Activated B cell treated with CpG ODN at 0.5 μM for 24 hours (primary cell): ENCODE measurements at regions not wholly inside any gene's neighbourhood (a gene's known extent, or its start where the extent isn't known, plus 50 kb on each side); places are given as distances from the start of the nearest gene placed in this dataset.
"Not testable (repeated sequence)": the region's sequence is repeated elsewhere in the genome, so short reads cannot be mapped to it uniquely, and the experiment has no call there.

Experiments used
- ATAC-seq: fragments of 200-7000 bp; cut with Tn5 transposase; one replicate; pipeline ENCODE4 v1.10.0; 2021; ENCODE audit warnings: low read depth, mild to moderate bottlenecking, moderate library complexity
- CTCF ChIA-PET: fragments of 350-600 bp; sonication (Branson Sonifier 250); formaldehyde crosslinking; loops from one replicate; lab custom pipeline; 2021; ENCODE audit warnings: antibody characterized with exemption; lab: Charles Lee
- POLR2A ChIA-PET: fragments of 350-600 bp; sonication (Branson Sonifier 250); formaldehyde crosslinking; loops from one replicate; lab custom pipeline; 2021; ENCODE audit warnings: antibody characterized with exemption; lab: Charles Lee
- DNase-seq: peaks from one replicate; pipeline ENCODE4 v3.0.0; 2022
- H3K27ac Mint-ChIP-seq: one replicate; pipeline ENCODE4 v1.8.0; 2020; ENCODE audit warnings: mixed read lengths
- H3K27me3 Mint-ChIP-seq: one replicate; pipeline ENCODE4 v1.8.0; 2021; ENCODE audit warnings: mixed read lengths
- H3K36me3 Mint-ChIP-seq: one replicate; pipeline ENCODE4 v1.8.0; 2021; ENCODE audit warnings: low read depth, mixed read lengths
- H3K4me1 Mint-ChIP-seq: one replicate; pipeline ENCODE4 v1.8.0; 2021; ENCODE audit warnings: mixed read lengths
- H3K4me3 Mint-ChIP-seq: one replicate; pipeline ENCODE4 v1.8.0; 2020; ENCODE audit warnings: mild to moderate bottlenecking, mixed read lengths
- H3K9me3 Mint-ChIP-seq: one replicate; pipeline ENCODE4 v1.8.0; 2020; ENCODE audit warnings: mixed read lengths
- CTCF ChIP-seq: fragments of 200-600 bp; IDR thresholded peaks from one replicate; pipeline ENCODE4 v1.8.0; 2022; ENCODE audit warnings: antibody characterized with exemption, mild to moderate bottlenecking
- intact Hi-C: fragments of 100-400 bp; cut with micrococcal nuclease; formaldehyde crosslinking; loops from one replicate; pipeline ENCODE4 v1.15.1; 2024

DNA sequence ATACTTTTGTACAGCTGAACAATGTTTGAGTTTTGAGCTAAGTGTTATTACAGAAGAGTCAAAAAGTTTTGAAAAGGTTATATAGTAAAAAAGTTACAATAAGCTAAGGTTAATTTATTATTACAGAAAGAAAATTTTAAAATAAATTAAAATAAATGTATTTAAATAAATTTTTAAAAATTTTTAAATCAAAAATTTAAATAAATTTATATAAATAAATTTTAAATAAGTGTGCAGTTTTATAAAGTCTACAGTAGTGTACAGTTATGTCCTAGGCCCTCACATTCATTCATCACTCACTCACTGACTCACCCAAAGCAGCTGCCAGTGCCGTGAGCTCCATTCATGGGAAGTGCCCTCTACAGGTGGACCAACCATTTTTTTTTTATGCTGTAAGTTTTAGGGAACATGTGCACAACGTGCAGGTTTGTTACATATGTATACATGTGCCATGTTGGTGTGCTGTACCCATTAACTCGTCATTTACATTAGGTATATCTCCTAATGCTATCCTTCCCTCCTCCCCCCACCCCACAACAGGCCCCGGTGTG lies 462.9 kb upstream of the ZMIZ1 start:
- no peak overlapping the region for H3K4me3 Mint-ChIP-seq
- POLR2A ChIA-PET, result no interaction called here
- CTCF ChIA-PET, result no interaction called here
- H3K4me1 Mint-ChIP-seq, result no peaks in the 10 kb centered on the region
- DNase-seq (no peak), ATAC-seq (no peak)
- peaks cover 12% of the 10 kb centered on the region for H3K9me3 Mint-ChIP-seq
- no peak for TF ChIP-seq CTCF
- no peak overlapping the region for H3K27ac Mint-ChIP-seq
- H3K27me3 Mint-ChIP-seq, result peaks cover 3% of the 10 kb centered on the region
- H3K36me3 Mint-ChIP-seq, result no peaks in the 10 kb centered on the region
- intact Hi-C loops, result no loop called here

GRCh38 chr10:78606766-78607165 lies 462.0 kb upstream of the ZMIZ1 start:
- CTCF ChIA-PET, H3K4me1 Mint-ChIP-seq, H3K27ac Mint-ChIP-seq, intact Hi-C loops, DNase-seq, ATAC-seq, H3K36me3 Mint-ChIP-seq, H3K27me3 Mint-ChIP-seq, POLR2A ChIA-PET, H3K4me3 Mint-ChIP-seq: not testable (repeated sequence)
- H3K9me3 Mint-ChIP-seq, result peaks cover 12% of the 10 kb centered on the region

GRCh38 chr10:78609976-78610375 lies 458.8 kb upstream of the ZMIZ1 start:
- Mint-ChIP-seq H3K27me3 (peaks cover 13% of the 10 kb centered on the region), H3K27ac (no peak overlapping the region), H3K4me3 (no peak overlapping the region), H3K36me3 (no peaks in the 10 kb centered on the region), H3K9me3 (peaks cover 12% of the 10 kb centered on the region), H3K4me1 (no peaks in the 10 kb centered on the region)
- ATAC-seq (no peak), DNase-seq (no peak)
- intact Hi-C loops, result no loop called here
- POLR2A ChIA-PET, result no interaction called here
- TF ChIP-seq CTCF, result no peak
- CTCF ChIA-PET, result no interaction called here

- TF ChIP-seq CTCF, result no peak
- Mint-ChIP-seq H3K27ac (no peak overlapping the region), H3K4me3 (no peak overlapping the region), H3K9me3 (peaks cover 12% of the 10 kb centered on the region), H3K27me3 (peaks cover 17% of the 10 kb centered on the region), H3K4me1 (no peaks in the 10 kb centered on the region), H3K36me3 (no peaks in the 10 kb centered on the region)
- ChIA-PET POLR2A (no interaction called here), CTCF (no interaction called here)
- DNase-seq (no peak), ATAC-seq (no peak)
- intact Hi-C loops, result no loop called here
Observed at GRCh38 chr10:78613132-78613531, 455.6 kb upstream of the ZMIZ1 start.

GRCh38 chr10:78614267-78614666 lies 454.5 kb upstream of the ZMIZ1 start:
- DNase-seq, result no peak
- intact Hi-C loops, result no loop called here
- no peak overlapping the region for H3K4me3 Mint-ChIP-seq
- no peak overlapping the region for H3K27ac Mint-ChIP-seq
- no peaks in the 10 kb centered on the region for H3K36me3 Mint-ChIP-seq
- H3K4me1 Mint-ChIP-seq, result no peaks in the 10 kb centered on the region
- TF ChIP-seq CTCF, result no peak
- H3K9me3 Mint-ChIP-seq, result peaks cover 8% of the 10 kb centered on the region
- peaks cover 17% of the 10 kb centered on the region for H3K27me3 Mint-ChIP-seq
- ATAC-seq, result no peak
- ChIA-PET POLR2A (no interaction called here), CTCF (no interaction called here)

DNA sequence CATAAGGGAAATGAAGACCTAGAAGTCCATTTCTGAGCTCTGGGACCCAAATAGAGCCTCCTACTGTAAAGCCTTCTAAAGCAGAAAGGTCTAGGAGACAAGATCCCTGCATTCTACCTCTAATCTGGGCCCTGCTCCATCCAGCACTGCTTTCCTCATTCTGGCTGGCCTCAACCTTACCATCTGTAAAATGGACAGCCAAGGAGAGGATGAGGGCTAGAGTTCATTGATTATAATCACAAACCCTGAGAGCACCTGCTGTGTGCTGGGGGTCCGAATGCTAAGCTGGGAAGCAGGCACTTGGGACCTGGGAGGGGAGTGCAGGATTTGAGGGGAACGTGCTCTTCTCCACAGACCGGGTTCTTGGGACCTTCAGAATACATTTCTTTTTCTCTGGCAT lies 454.0 kb upstream of the ZMIZ1 start:
- DNase-seq, result no peak
- no peak for TF ChIP-seq CTCF
- Mint-ChIP-seq H3K4me1 (no peaks in the 10 kb centered on the region), H3K27me3 (peaks cover 17% of the 10 kb centered on the region), H3K36me3 (no peaks in the 10 kb centered on the region), H3K4me3 (no peak overlapping the region), H3K27ac (no peak overlapping the region), H3K9me3 (peaks cover 7% of the 10 kb centered on the region)
- ATAC-seq, result no peak
- POLR2A ChIA-PET, result no interaction called here
- CTCF ChIA-PET, result no interaction called here
- intact Hi-C loops, result no loop called here
